GM18861 (cell line): ENCODE measurements at regions not wholly inside any gene's neighbourhood (a gene's known extent, or its start where the extent isn't known, plus 50 kb on each side); places are given as distances from the start of the nearest gene placed in this dataset.
"Not testable (repeated sequence)": the region's sequence is repeated elsewhere in the genome, so short reads cannot be mapped to it uniquely, and the experiment has no call there.

Source experiments
- ATAC-seq: cut with Tn5 transposase; IDR thresholded peaks from one replicate; pipeline ENCODE4 v1.9.1; 2021; ENCODE audit not compliant: unreplicated experiment

GRCh38 chr6:163743796-163744195, 329.3 kb downstream of the QKI start:
- no peak for ATAC-seq

GRCh38 chr6:163741743-163742363, 327.3 kb downstream of the QKI start:
- ATAC-seq: no peak

GRCh38 chr6:163741342-163741741, 326.8 kb downstream of the QKI start:
- ATAC-seq: no peak

GRCh38 chr6:163739966-163740365, 325.4 kb downstream of the QKI start:
- no peak for ATAC-seq

GRCh38 chr6:163739408-163739725, 324.8 kb downstream of the QKI start:
- ATAC-seq: no peak

GRCh38 chr6:163738725-163739407, 324.3 kb downstream of the QKI start:
- peak; percentile 68 for ATAC-seq

- ATAC-seq: no peak
Observed at GRCh38 chr6:163738304-163738703, 323.8 kb downstream of the QKI start.

GRCh38 chr6:163735076-163735475, 320.6 kb downstream of the QKI start:
- ATAC-seq: no peak

GRCh38 chr6:163733061-163733460, 318.5 kb downstream of the QKI start:
- no peak for ATAC-seq

- no peak for ATAC-seq
Observed at GRCh38 chr6:163732479-163732878, 318.0 kb downstream of the QKI start.

GRCh38 chr6:163732014-163732351, 317.5 kb downstream of the QKI start:
- ATAC-seq: not testable (repeated sequence)

- no peak for ATAC-seq
Observed at GRCh38 chr6:163731215-163732013, 316.9 kb downstream of the QKI start.

- no peak for ATAC-seq
Observed at GRCh38 chr6:163730246-163731210, 316.0 kb downstream of the QKI start.

GRCh38 chr6:163729127-163729872, 314.8 kb downstream of the QKI start:
- no peak for ATAC-seq

- ATAC-seq: no peak
Observed at GRCh38 chr6:163728442-163729126, 314.1 kb downstream of the QKI start.

- ATAC-seq: no peak
Observed at GRCh38 chr6:163726037-163726695, 311.6 kb downstream of the QKI start.

GRCh38 chr6:163725008-163725941, 310.8 kb downstream of the QKI start:
- ATAC-seq: no peak

GRCh38 chr6:163724196-163724595, 309.7 kb downstream of the QKI start:
- ATAC-seq: no peak
